ENCODE measurements at regions not wholly inside any gene's neighbourhood (a gene's known extent, or its start where the extent isn't known, plus 50 kb on each side); places are given as distances from the start of the nearest gene placed in this dataset.

- TF ChIP-seq CTCF (conservative IDR thresholded peaks at IDR 0.05), result no peak
- no peak overlapping the region for H3K27ac ChIP-seq
Measured at GRCh38 chr9:14004110-14004509, 309.8 kb downstream of the NFIB start.

GRCh38 chr9:13994240-13994639 lies 319.7 kb downstream of the NFIB start:
- no peak overlapping the region for H3K27ac ChIP-seq
- TF ChIP-seq CTCF (conservative IDR thresholded peaks at IDR 0.05), result no peak

- H3K27ac ChIP-seq, result no peak overlapping the region
- no peak for TF ChIP-seq CTCF (conservative IDR thresholded peaks at IDR 0.05)
Measured at GRCh38 chr9:13993632-13994185, 320.2 kb downstream of the NFIB start.

GRCh38 chr9:13992138-13993088 lies 321.5 kb downstream of the NFIB start:
- H3K27ac ChIP-seq, result no peak overlapping the region
- TF ChIP-seq CTCF (conservative IDR thresholded peaks at IDR 0.05), result no peak

- TF ChIP-seq CTCF (conservative IDR thresholded peaks at IDR 0.05), result no peak
- H3K27ac ChIP-seq, result no peak overlapping the region
Measured at GRCh38 chr9:13991395-13991794, 322.5 kb downstream of the NFIB start.

GRCh38 chr9:13990994-13991393 lies 322.9 kb downstream of the NFIB start:
- H3K27ac ChIP-seq, result no peak overlapping the region
- TF ChIP-seq CTCF (conservative IDR thresholded peaks at IDR 0.05), result no peak

GRCh38 chr9:13990331-13990730 lies 323.6 kb downstream of the NFIB start:
- TF ChIP-seq CTCF (conservative IDR thresholded peaks at IDR 0.05), result no peak
- H3K27ac ChIP-seq, result no peak overlapping the region
